K562 (cell line): ENCODE measurements at regions not wholly inside any gene's neighbourhood (a gene's known extent, or its start where the extent isn't known, plus 50 kb on each side); places are given as distances from the start of the nearest gene placed in this dataset.

Experiments used
- ATAC-seq: fragments of 200-7000 bp; cut with Tn5 transposase; 3 replicates; pipeline ENCODE4 v1.9.1; 2020; ENCODE audit warnings: moderate library complexity
- BruUV-seq: library from RNA; stranded (reverse); fragments of 400-500 nt; replicated peaks from 2 replicates; lab custom pipeline; 2021; lab: Mats Ljungman, UMichigan
- CTCF ChIA-PET: fragments of 300-600 bp; formaldehyde crosslinking; extraction: SDS; loops from one replicate; lab custom pipeline; 2021; ENCODE audit warnings: low intra/inter-chr PET ratio; lab: Yijun Ruan, JAX
- POLR2A ChIA-PET: fragments of 300-600, 350-650 bp; sonication (Branson Sonifier 250); formaldehyde crosslinking; extraction: SDS; loops from one replicate; lab custom pipeline; 2021; ENCODE audit warnings: antibody characterized with exemption, inconsistent platforms; lab: Yijun Ruan, JAX
- DNase-seq, 4 experiments: peaks; one replicate each; pipeline versions ENCODE4 v3.0.0 to v3.0.0-alpha.2; 2011 to 2018; ENCODE audit warnings: low spot score in 3 of 4, mixed read lengths in 3 of 4; ENCODE audit errors: extremely low read depth in 1 of 4
- FAIRE-seq: peaks from 2 replicates; lab custom pipeline; 2011; peaks lifted over from hg19 to GRCh38; lab: Jason Lieb, UNC
- H2AFZ ChIP-seq: 2 replicates; pipeline ENCODE4 v1.6.0; 2011; ENCODE audit warnings: low read depth, low read length, control low read depth, inconsistent platforms
- H3K27ac ChIP-seq: fragments of 200-600 bp; 3 replicates; pipeline ENCODE4 v1.8.0; 2011; ENCODE audit warnings: low read depth, mild to moderate bottlenecking, control low read depth, inconsistent platforms, low read length, moderate library complexity, mixed read lengths; ENCODE audit errors: extremely low read depth
- H3K27me3 ChIP-seq, 2 experiments: fragments of 300-600 bp in 1 of 2; 2 replicates in 1 of 2; 3 replicates in 1 of 2; pipeline versions ENCODE4 v1.6.0 to v1.8.0; 2011; ENCODE audit warnings: inconsistent platforms in 2 of 2, low read length in 2 of 2, mild to moderate bottlenecking in 1 of 2, mixed read lengths in 1 of 2, moderate library complexity in 1 of 2; ENCODE audit not compliant: control insufficient read depth in 2 of 2, insufficient read depth in 2 of 2
- H3K36me3 ChIP-seq: fragments of 300-600 bp; 3 replicates; pipeline ENCODE4 v1.8.0; 2011; ENCODE audit warnings: mild to moderate bottlenecking, low read length, inconsistent platforms; ENCODE audit not compliant: control insufficient read depth, insufficient read depth
- H3K4me1 ChIP-seq, 2 experiments: fragments of 200-600 bp in 1 of 2; replicated peaks in 1 of 2; 2 replicates in 1 of 2; 3 replicates in 1 of 2; pipeline versions ENCODE4 v1.5.1 to v1.8.0; 2011; ENCODE audit warnings: inconsistent platforms in 2 of 2, low read length in 2 of 2, mild to moderate bottlenecking in 1 of 2, mixed read lengths in 1 of 2, moderate library complexity in 1 of 2; ENCODE audit not compliant: control insufficient read depth in 2 of 2, insufficient read depth in 2 of 2
- H3K4me2 ChIP-seq: 2 replicates; pipeline ENCODE4 v1.6.1; 2011; ENCODE audit warnings: low read length, control low read depth, inconsistent platforms, mixed read lengths; ENCODE audit not compliant: insufficient read depth
- H3K4me3 ChIP-seq: fragments of 200-600 bp; sonication (generic), shearing (Covaris generic); 2 replicates; pipeline ENCODE4 v1.5.1; 2016; ENCODE audit warnings: control low read depth, inconsistent platforms
- H3K79me2 ChIP-seq: fragments of 200-600 bp; 3 replicates; pipeline ENCODE4 v1.8.0; 2011; ENCODE audit warnings: low read length, inconsistent platforms; ENCODE audit not compliant: control insufficient read depth, insufficient read depth
- H3K9ac ChIP-seq, 2 experiments: 2 replicates each; pipeline versions ENCODE4 v1.6.0 to v1.6.1; 2011; ENCODE audit warnings: low read depth in 2 of 2, low read length in 2 of 2, control low read depth in 1 of 2, inconsistent platforms in 1 of 2, mild to moderate bottlenecking in 1 of 2, mixed read lengths in 1 of 2; ENCODE audit not compliant: insufficient read depth in 1 of 2
- H3K9me1 ChIP-seq: one replicate; pipeline ENCODE4 v1.6.0; 2011; ENCODE audit warnings: inconsistent platforms, mild to moderate bottlenecking, low read length, moderate library complexity; ENCODE audit not compliant: control insufficient read depth, insufficient read depth
- H3K9me3 ChIP-seq: replicated peaks from 2 replicates; pipeline ENCODE4 v1.5.1; 2011; ENCODE audit warnings: low read depth, low read length, inconsistent platforms; ENCODE audit not compliant: control insufficient read depth, insufficient read depth
- H4K20me1 ChIP-seq: replicated peaks from 2 replicates; pipeline ENCODE4 v1.6.1; 2011; ENCODE audit warnings: low read length, inconsistent platforms, mixed read lengths; ENCODE audit not compliant: control insufficient read depth, insufficient read depth
- BCL6 ChIP-seq: fragments of 250-450 bp; sonication (Bioruptor Pico); IDR thresholded peaks from 2 replicates; pipeline ENCODE4 v1.4.0; 2020
- CHAMP1 ChIP-seq: fragments of 450-650 bp; IDR thresholded peaks from 2 replicates; pipeline ENCODE4 v1.6.1; 2016; ENCODE audit warnings: mild to moderate bottlenecking
- FOXJ2 ChIP-seq: fragments of 200-800 bp; sonication (Bioruptor generic); IDR thresholded peaks from 2 replicates; pipeline ENCODE4 v1.6.1; 2016; ENCODE audit warnings: missing genetic modification characterization, missing compliant biosample characterization
- HNRNPL ChIP-seq: fragments of 200-400 bp; formaldehyde crosslinking; IDR thresholded peaks from 2 replicates; pipeline ENCODE4 v1.6.1; 2017; ENCODE audit warnings: low read depth, mild to moderate bottlenecking, low read length
- JUN ChIP-seq, 2 experiments: sonication (generic) in 1 of 2; formaldehyde crosslinking in 1 of 2; IDR thresholded peaks; 2 replicates each; pipeline versions ENCODE4 v1.6.1 to v1.8.0; 2012 to 2022; ENCODE audit warnings: borderline replicate concordance in 2 of 2, mild to moderate bottlenecking in 2 of 2, improper control_type of control experiment in 1 of 2, low read depth in 1 of 2, low read length in 1 of 2, missing genetic modification reagents in 1 of 2
- MLX ChIP-seq, 2 experiments: fragments of 450-650 bp in 1 of 2; sonication (generic) in 1 of 2; formaldehyde crosslinking; conservative IDR thresholded peaks; 2 replicates each; pipeline versions ENCODE4 v1.4.0 to v1.8.1; 2020 to 2022; ENCODE audit warnings: mild to moderate bottlenecking in 1 of 2, missing genetic modification reagents in 1 of 2
- PHB2 ChIP-seq: fragments of 450-650 bp; IDR thresholded peaks from 2 replicates; pipeline ENCODE4 v1.6.1; 2017; ENCODE audit warnings: low read depth
- POLR2G ChIP-seq: fragments of 200-400 bp; formaldehyde crosslinking; IDR thresholded peaks from 2 replicates; pipeline ENCODE4 v1.6.1; 2017; ENCODE audit warnings: low read depth, mild to moderate bottlenecking, antibody characterized with exemption, low read length, moderate library complexity
- SMAD3 ChIP-seq: fragments of 450-650 bp; formaldehyde crosslinking; conservative IDR thresholded peaks from 2 replicates; pipeline ENCODE4 v1.4.0; 2020; ENCODE audit warnings: mild to moderate bottlenecking
- SMARCC2 ChIP-seq: fragments of 450-650 bp; IDR thresholded peaks from 2 replicates; pipeline ENCODE4 v1.6.1; 2017; ENCODE audit warnings: antibody characterized with exemption, moderate library complexity, mild to moderate bottlenecking, low read depth
- SP1 ChIP-seq: sonication (generic); formaldehyde crosslinking; IDR thresholded peaks from 2 replicates; pipeline ENCODE4 v1.8.1; 2022; ENCODE audit warnings: mild to moderate bottlenecking, missing genetic modification reagents
- TCF7L2 ChIP-seq: fragments of 150-350 bp; IDR thresholded peaks from 2 replicates; pipeline ENCODE4 v1.6.1; 2016; ENCODE audit warnings: low read depth, mild to moderate bottlenecking, low read length, moderate library complexity
- ZNF431 ChIP-seq: sonication (generic); formaldehyde crosslinking; IDR thresholded peaks from 2 replicates; pipeline ENCODE4 v1.8.0; 2022; ENCODE audit warnings: mild to moderate bottlenecking, missing genetic modification reagents
- ZSCAN29 ChIP-seq: fragments of 450-650 bp; IDR thresholded peaks from 2 replicates; pipeline ENCODE4 v1.6.1; 2017
- WGBS: fragments of 100-300 bp; shearing (Covaris generic); methylation state at CpG from one replicate; pipeline ENCODE4 v1.1.6; 2016; ENCODE audit warnings: low coverage, mixed read lengths; ENCODE audit not compliant: insufficient coverage; ENCODE audit errors: missing lambda C conversion rate; 5-methylcytosine and 5-hydroxymethylcytosine counted together
- in situ Hi-C: fragments of 300-500 bp; cut with MboI; formaldehyde crosslinking; loops from 4 replicates; pipeline ENCODE4 v1.15.0; 2018; ENCODE audit warnings: inconsistent platforms, mixed read lengths
- intact Hi-C: fragments of 100-400 bp; cut with micrococcal nuclease; formaldehyde crosslinking; loops from 2 replicates; pipeline ENCODE4 v1.14.2; 2022

GRCh38 chr16:76906552-76906951 is 284.4 kb upstream of the MON1B start:
- in situ Hi-C loops: no loop called here
- Histone ChIP-seq H3K9me3 (no peaks in the 10 kb centered on the region), H3K79me2 (no peaks in the 10 kb centered on the region), H2AFZ (no peak overlapping the region), H3K9ac (no peak overlapping the region), H3K4me1 (no peaks in the 10 kb centered on the region), H3K27ac (no peak overlapping the region), H3K4me2 (no peak overlapping the region), H3K4me3 (no peak overlapping the region), H3K36me3 (no peaks in the 10 kb centered on the region), H3K27me3 (no peaks in the 10 kb centered on the region), H4K20me1 (no peaks in the 10 kb centered on the region), H3K9me1 (no peaks in the 10 kb centered on the region)
- DNase-seq (no peak), FAIRE-seq (no peak), ATAC-seq (no peak)
- intact Hi-C loops: no loop called here
- 3% methylated on average over 2 of the region's 2 CpGs for WGBS
- TF ChIP-seq ZNF431 (CRISPR knock-in tag): no peak
- TF ChIP-seq SP1 (CRISPR knock-in tag): no peak
- no peak for TF ChIP-seq FOXJ2
- TF ChIP-seq TCF7L2: no peak
- no peak for TF ChIP-seq POLR2G
- no peak for TF ChIP-seq PHB2
- no peak for TF ChIP-seq JUN (IDR thresholded peaks at IDR 0.05; ENCODE audit: borderline replicate concordance, low read depth, low read length)
- TF ChIP-seq JUN (CRISPR knock-in tag; IDR thresholded peaks at IDR 0.05; ENCODE audit: borderline replicate concordance): no peak
- TF ChIP-seq SMARCC2: no peak
- TF ChIP-seq CHAMP1: no peak
- no peak for TF ChIP-seq ZSCAN29
- no peak for TF ChIP-seq HNRNPL
- no peak for TF ChIP-seq MLX (CRISPR knock-in tag; conservative IDR thresholded peaks at IDR 0.05)
- TF ChIP-seq BCL6 (CRISPR knock-in tag): no peak
- TF ChIP-seq SMAD3 (CRISPR knock-in tag): no peak
- ChIA-PET POLR2A (no interaction called here), CTCF (no interaction called here)
- no TSS peak for BruUV-seq
